K562 (cell line): ENCODE measurements at regions not wholly inside any gene's neighbourhood (a gene's known extent, or its start where the extent isn't known, plus 50 kb on each side); places are given as distances from the start of the nearest gene placed in this dataset.

Experiments
- ATAC-seq: fragments of 200-7000 bp; cut with Tn5 transposase; 3 replicates; pipeline ENCODE4 v1.9.1; 2020; ENCODE audit warnings: moderate library complexity
- BruUV-seq: library from RNA; stranded (reverse); fragments of 400-500 nt; replicated peaks from 2 replicates; lab custom pipeline; 2021; lab: Mats Ljungman, UMichigan
- CTCF ChIA-PET: fragments of 300-600 bp; formaldehyde crosslinking; extraction: SDS; loops from one replicate; lab custom pipeline; 2021; ENCODE audit warnings: low intra/inter-chr PET ratio; lab: Yijun Ruan, JAX
- POLR2A ChIA-PET: fragments of 300-600, 350-650 bp; sonication (Branson Sonifier 250); formaldehyde crosslinking; extraction: SDS; loops from one replicate; lab custom pipeline; 2021; ENCODE audit warnings: antibody characterized with exemption, inconsistent platforms; lab: Yijun Ruan, JAX
- DNase-seq, 4 experiments: peaks; one replicate each; pipeline versions ENCODE4 v3.0.0 to v3.0.0-alpha.2; 2011 to 2018; ENCODE audit warnings: low spot score in 3 of 4, mixed read lengths in 3 of 4; ENCODE audit errors: extremely low read depth in 1 of 4
- FAIRE-seq: peaks from 2 replicates; lab custom pipeline; 2011; peaks lifted over from hg19 to GRCh38; lab: Jason Lieb, UNC
- H2AFZ ChIP-seq: 2 replicates; pipeline ENCODE4 v1.6.0; 2011; ENCODE audit warnings: low read depth, low read length, control low read depth, inconsistent platforms
- H3K27ac ChIP-seq: fragments of 200-600 bp; 3 replicates; pipeline ENCODE4 v1.8.0; 2011; ENCODE audit warnings: low read depth, mild to moderate bottlenecking, control low read depth, inconsistent platforms, low read length, moderate library complexity, mixed read lengths; ENCODE audit errors: extremely low read depth
- H3K27me3 ChIP-seq, 2 experiments: fragments of 300-600 bp in 1 of 2; 2 replicates in 1 of 2; 3 replicates in 1 of 2; pipeline versions ENCODE4 v1.6.0 to v1.8.0; 2011; ENCODE audit warnings: inconsistent platforms in 2 of 2, low read length in 2 of 2, mild to moderate bottlenecking in 1 of 2, mixed read lengths in 1 of 2, moderate library complexity in 1 of 2; ENCODE audit not compliant: control insufficient read depth in 2 of 2, insufficient read depth in 2 of 2
- H3K36me3 ChIP-seq: fragments of 300-600 bp; 3 replicates; pipeline ENCODE4 v1.8.0; 2011; ENCODE audit warnings: mild to moderate bottlenecking, low read length, inconsistent platforms; ENCODE audit not compliant: control insufficient read depth, insufficient read depth
- H3K4me1 ChIP-seq, 2 experiments: fragments of 200-600 bp in 1 of 2; replicated peaks in 1 of 2; 2 replicates in 1 of 2; 3 replicates in 1 of 2; pipeline versions ENCODE4 v1.5.1 to v1.8.0; 2011; ENCODE audit warnings: inconsistent platforms in 2 of 2, low read length in 2 of 2, mild to moderate bottlenecking in 1 of 2, mixed read lengths in 1 of 2, moderate library complexity in 1 of 2; ENCODE audit not compliant: control insufficient read depth in 2 of 2, insufficient read depth in 2 of 2
- H3K4me2 ChIP-seq: 2 replicates; pipeline ENCODE4 v1.6.1; 2011; ENCODE audit warnings: low read length, control low read depth, inconsistent platforms, mixed read lengths; ENCODE audit not compliant: insufficient read depth
- H3K4me3 ChIP-seq: fragments of 200-600 bp; sonication (generic), shearing (Covaris generic); 2 replicates; pipeline ENCODE4 v1.5.1; 2016; ENCODE audit warnings: control low read depth, inconsistent platforms
- H3K79me2 ChIP-seq: fragments of 200-600 bp; 3 replicates; pipeline ENCODE4 v1.8.0; 2011; ENCODE audit warnings: low read length, inconsistent platforms; ENCODE audit not compliant: control insufficient read depth, insufficient read depth
- H3K9ac ChIP-seq, 2 experiments: 2 replicates each; pipeline versions ENCODE4 v1.6.0 to v1.6.1; 2011; ENCODE audit warnings: low read depth in 2 of 2, low read length in 2 of 2, control low read depth in 1 of 2, inconsistent platforms in 1 of 2, mild to moderate bottlenecking in 1 of 2, mixed read lengths in 1 of 2; ENCODE audit not compliant: insufficient read depth in 1 of 2
- H3K9me1 ChIP-seq: one replicate; pipeline ENCODE4 v1.6.0; 2011; ENCODE audit warnings: inconsistent platforms, mild to moderate bottlenecking, low read length, moderate library complexity; ENCODE audit not compliant: control insufficient read depth, insufficient read depth
- H3K9me3 ChIP-seq: replicated peaks from 2 replicates; pipeline ENCODE4 v1.5.1; 2011; ENCODE audit warnings: low read depth, low read length, inconsistent platforms; ENCODE audit not compliant: control insufficient read depth, insufficient read depth
- H4K20me1 ChIP-seq: replicated peaks from 2 replicates; pipeline ENCODE4 v1.6.1; 2011; ENCODE audit warnings: low read length, inconsistent platforms, mixed read lengths; ENCODE audit not compliant: control insufficient read depth, insufficient read depth
- ERF ChIP-seq: fragments of 450-650 bp; formaldehyde crosslinking; IDR thresholded peaks from 2 replicates; pipeline ENCODE4 v1.4.0; 2020; ENCODE audit warnings: mild to moderate bottlenecking, mixed read lengths
- HMGN3 ChIP-seq: IDR thresholded peaks from 2 replicates; pipeline ENCODE4 v1.6.1; 2011; ENCODE audit warnings: borderline replicate concordance, low read depth, mild to moderate bottlenecking, mixed read lengths, low read length; ENCODE audit not compliant: insufficient read length; ENCODE audit errors: extremely low read depth
- LEF1 ChIP-seq: fragments of 450-650 bp; IDR thresholded peaks from 2 replicates; pipeline ENCODE4 v1.6.1; 2016; ENCODE audit warnings: mild to moderate bottlenecking
- PKNOX1 ChIP-seq: fragments of 450-650 bp; IDR thresholded peaks from 2 replicates; pipeline ENCODE4 v1.6.1; 2016
- SRF ChIP-seq, 2 experiments: fragments of 250-450, 450-650 bp in 1 of 2; sonication (Bioruptor Pico) in 1 of 2; sonication (generic) in 1 of 2; formaldehyde crosslinking; IDR thresholded peaks; 2 replicates each; pipeline versions ENCODE4 v1.5.0 to v1.5.1; 2020 to 2022; ENCODE audit warnings: mild to moderate bottlenecking in 1 of 2, missing genetic modification reagents in 1 of 2
- ZNF589 ChIP-seq: fragments of 200-800 bp; sonication (Bioruptor generic); IDR thresholded peaks from 2 replicates; pipeline ENCODE4 v1.6.1; 2016; ENCODE audit warnings: low read depth, missing genetic modification characterization, missing compliant biosample characterization
- ZNF766 ChIP-seq: fragments of 200-800 bp; sonication (Bioruptor generic); conservative IDR thresholded peaks from 2 replicates; pipeline ENCODE4 v1.6.1; 2016; ENCODE audit warnings: missing genetic modification characterization, missing compliant biosample characterization
- WGBS: fragments of 100-300 bp; shearing (Covaris generic); methylation state at CpG from one replicate; pipeline ENCODE4 v1.1.6; 2016; ENCODE audit warnings: low coverage, mixed read lengths; ENCODE audit not compliant: insufficient coverage; ENCODE audit errors: missing lambda C conversion rate; 5-methylcytosine and 5-hydroxymethylcytosine counted together
- in situ Hi-C: fragments of 300-500 bp; cut with MboI; formaldehyde crosslinking; loops from 4 replicates; pipeline ENCODE4 v1.15.0; 2018; ENCODE audit warnings: inconsistent platforms, mixed read lengths
- intact Hi-C: fragments of 100-400 bp; cut with micrococcal nuclease; formaldehyde crosslinking; loops from 2 replicates; pipeline ENCODE4 v1.14.2; 2022
- TF ChIP-seq, protein P1 (sequence below), 3 experiments: fragments of 200-800 bp in 1 of 3; fragments of 250-450 bp in 1 of 3; fragments of 450-650 bp in 1 of 3; sonication (Bioruptor Pico) in 1 of 3; sonication (Bioruptor generic) in 1 of 3; formaldehyde crosslinking in 1 of 3; IDR thresholded peaks; 2 replicates each; pipeline versions ENCODE4 v1.6.1 to v1.8.0; 2016 to 2022; ENCODE audit warnings: mild to moderate bottlenecking in 2 of 3, missing genetic modification characterization in 2 of 3, missing compliant biosample characterization in 1 of 3, moderate library complexity in 1 of 3

DNA sequence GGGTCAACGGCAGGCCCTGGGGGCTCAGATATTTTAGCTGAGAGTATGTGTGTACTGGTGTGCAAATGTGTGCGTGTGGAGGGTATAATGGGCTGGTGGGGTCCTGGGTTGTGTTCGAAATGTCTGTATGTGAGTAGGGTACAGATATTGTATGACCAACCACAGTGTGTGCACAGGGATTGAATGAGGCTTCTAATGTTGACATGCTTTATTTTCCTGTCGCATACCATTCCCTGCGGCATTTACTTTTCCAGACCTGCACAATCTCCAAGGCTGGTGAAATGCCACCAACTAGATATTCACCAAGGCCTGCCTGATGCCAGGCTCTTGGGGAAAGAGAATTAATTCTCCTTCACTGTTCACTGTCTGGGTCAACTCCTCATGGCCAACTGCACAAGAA, 441.4 kb upstream of the SULF2 start:
- TF ChIP-seq PKNOX1 (no peak), ERF (CRISPR knock-in tag) (no peak), ZNF766 (CRISPR knock-in tag) (no peak), LEF1 (no peak)
- Histone ChIP-seq H3K27ac (no peak overlapping the region), H3K9ac (no peak overlapping the region), H3K4me2 (no peak overlapping the region), H3K9me1 (no peaks in the 10 kb centered on the region), H3K4me1 (no peaks in the 10 kb centered on the region; a peak in 1 of 5 replicates), H3K9me3 (no peaks in the 10 kb centered on the region), H3K79me2 (no peaks in the 10 kb centered on the region), H4K20me1 (no peaks in the 10 kb centered on the region), H3K4me3 (no peak overlapping the region), H3K36me3 (no peaks in the 10 kb centered on the region), H3K27me3 (peaks cover 0 to 10% of the 10 kb centered on the region in 2 experiments; a peak in 2 of 5 replicates), H2AFZ (no peak overlapping the region)
- intact Hi-C loops = no loop called here
- no peak for ATAC-seq
- POLR2A ChIA-PET = no interaction called here
- in situ Hi-C loops = no loop called here
- CTCF ChIA-PET = no interaction called here
- no TSS peak for BruUV-seq
- 1% methylated on average over 5 of the region's 5 CpGs for WGBS
- no peak for DNase-seq
- no peak for FAIRE-seq

GRCh38 chr20:48224533-48225050, 439.3 kb upstream of the SULF2 start:
- Histone ChIP-seq H3K4me2 (no peak overlapping the region), H3K4me3 (no peak overlapping the region), H2AFZ (no peak overlapping the region), H3K27ac (no peak overlapping the region), H3K9ac (no peak overlapping the region), H3K79me2 (no peaks in the 10 kb centered on the region), H3K9me3 (no peaks in the 10 kb centered on the region), H3K27me3 (peaks cover 0 to 13% of the 10 kb centered on the region in 2 experiments; a peak in 2 of 5 replicates), H4K20me1 (no peaks in the 10 kb centered on the region), H3K4me1 (no peaks in the 10 kb centered on the region; a peak in 1 of 5 replicates), H3K36me3 (no peaks in the 10 kb centered on the region), H3K9me1 (no peaks in the 10 kb centered on the region)
- no TSS peak for BruUV-seq
- 0% methylated on average over 6 of the region's 6 CpGs for WGBS
- no peak for DNase-seq
- intact Hi-C loops (no loop called here), in situ Hi-C loops (no loop called here)
- CTCF ChIA-PET = no interaction called here
- TF ChIP-seq SRF (CRISPR knock-in tag; IDR thresholded peaks at IDR 0.05) (no peak), ZNF589 (CRISPR knock-in tag) (no peak), HMGN3 (no peak)
- TF ChIP-seq, protein P1, sequence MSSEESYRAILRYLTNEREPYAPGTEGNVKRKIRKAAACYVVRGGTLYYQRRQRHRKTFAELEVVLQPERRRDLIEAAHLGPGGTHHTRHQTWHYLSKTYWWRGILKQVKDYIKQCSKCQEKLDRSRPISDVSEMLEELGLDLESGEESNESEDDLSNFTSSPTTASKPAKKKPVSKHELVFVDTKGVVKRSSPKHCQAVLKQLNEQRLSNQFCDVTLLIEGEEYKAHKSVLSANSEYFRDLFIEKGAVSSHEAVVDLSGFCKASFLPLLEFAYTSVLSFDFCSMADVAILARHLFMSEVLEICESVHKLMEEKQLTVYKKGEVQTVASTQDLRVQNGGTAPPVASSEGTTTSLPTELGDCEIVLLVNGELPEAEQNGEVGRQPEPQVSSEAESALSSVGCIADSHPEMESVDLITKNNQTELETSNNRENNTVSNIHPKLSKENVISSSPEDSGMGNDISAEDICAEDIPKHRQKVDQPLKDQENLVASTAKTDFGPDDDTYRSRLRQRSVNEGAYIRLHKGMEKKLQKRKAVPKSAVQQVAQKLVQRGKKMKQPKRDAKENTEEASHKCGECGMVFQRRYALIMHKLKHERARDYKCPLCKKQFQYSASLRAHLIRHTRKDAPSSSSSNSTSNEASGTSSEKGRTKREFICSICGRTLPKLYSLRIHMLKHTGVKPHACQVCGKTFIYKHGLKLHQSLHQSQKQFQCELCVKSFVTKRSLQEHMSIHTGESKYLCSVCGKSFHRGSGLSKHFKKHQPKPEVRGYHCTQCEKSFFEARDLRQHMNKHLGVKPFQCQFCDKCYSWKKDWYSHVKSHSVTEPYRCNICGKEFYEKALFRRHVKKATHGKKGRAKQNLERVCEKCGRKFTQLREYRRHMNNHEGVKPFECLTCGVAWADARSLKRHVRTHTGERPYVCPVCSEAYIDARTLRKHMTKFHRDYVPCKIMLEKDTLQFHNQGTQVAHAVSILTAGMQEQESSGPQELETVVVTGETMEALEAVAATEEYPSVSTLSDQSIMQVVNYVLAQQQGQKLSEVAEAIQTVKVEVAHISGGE (CRISPR knock-in tag; IDR thresholded peaks at IDR 0.05) = 0 out of 6 replicates have a peak, but pooled peaks of 1 of the 3 experiments have one; percentile 1
- ATAC-seq = no peak
- POLR2A ChIA-PET = interaction anchor here (0.6 kb wide), 1 partner anchor 20 kb away, joined by 3 read pairs; no protein-coding TSS in a partner anchor
- no peak for FAIRE-seq
